A204.1 (cell line): ENCODE measurements at regions not wholly inside any gene's neighbourhood (a gene's known extent, or its start where the extent isn't known, plus 50 kb on each side); places are given as distances from the start of the nearest gene placed in this dataset.

Source experiments
- FAIRE-seq: peaks from 2 replicates; lab custom pipeline; 2012; peaks lifted over from hg19 to GRCh38; lab: Jason Lieb, UNC

- FAIRE-seq: no peak
These were observed 169.9 kb downstream of the DHX35 start for GRCh38 chr20:39132093-39132492.

GRCh38 chr20:39130627-39131026 is 168.5 kb downstream of the DHX35 start:
- no peak for FAIRE-seq

- no peak for FAIRE-seq
These were observed 167.4 kb downstream of the DHX35 start for GRCh38 chr20:39129523-39129922.

- no peak for FAIRE-seq
These were observed 161.9 kb downstream of the DHX35 start for GRCh38 chr20:39124064-39124463.

- FAIRE-seq: no peak
These were observed 161.0 kb downstream of the DHX35 start for GRCh38 chr20:39123185-39123557.

GRCh38 chr20:39117491-39117890 is 155.3 kb downstream of the DHX35 start:
- no peak for FAIRE-seq

GRCh38 chr20:39116020-39116419 is 153.9 kb downstream of the DHX35 start:
- FAIRE-seq: no peak

- FAIRE-seq: no peak
These were observed 150.1 kb downstream of the DHX35 start for GRCh38 chr20:39112178-39112743.

GRCh38 chr20:39111359-39112177 is 149.4 kb downstream of the DHX35 start:
- no peak for FAIRE-seq

- FAIRE-seq: no peak
These were observed 148.6 kb downstream of the DHX35 start for GRCh38 chr20:39110819-39111136.

- FAIRE-seq: no peak
These were observed 148.0 kb downstream of the DHX35 start for GRCh38 chr20:39109933-39110818.

GRCh38 chr20:39108746-39109145 is 146.6 kb downstream of the DHX35 start:
- no peak for FAIRE-seq

GRCh38 chr20:39107741-39108140 is 145.6 kb downstream of the DHX35 start:
- no peak for FAIRE-seq

GRCh38 chr20:39106791-39107190 is 144.6 kb downstream of the DHX35 start:
- FAIRE-seq: no peak

- FAIRE-seq: no peak
These were observed 143.4 kb downstream of the DHX35 start for GRCh38 chr20:39105551-39105950.

GRCh38 chr20:39103732-39104131 is 141.6 kb downstream of the DHX35 start:
- no peak for FAIRE-seq

GRCh38 chr20:39103305-39103704 is 141.2 kb downstream of the DHX35 start:
- FAIRE-seq: no peak

- no peak for FAIRE-seq
These were observed 139.8 kb downstream of the DHX35 start for GRCh38 chr20:39101895-39102294.

GRCh38 chr20:39100691-39101090 is 138.5 kb downstream of the DHX35 start:
- FAIRE-seq: no peak

GRCh38 chr20:39097889-39098288 is 135.7 kb downstream of the DHX35 start:
- no peak for FAIRE-seq

- no peak for FAIRE-seq
These were observed 133.7 kb downstream of the DHX35 start for GRCh38 chr20:39095870-39096269.

GRCh38 chr20:39094391-39094790 is 132.2 kb downstream of the DHX35 start:
- no peak for FAIRE-seq

GRCh38 chr20:39092733-39093410 is 130.7 kb downstream of the DHX35 start:
- FAIRE-seq: no peak
